Activated CD8-positive, alpha-beta T cell treated with anti-CD3 and anti-CD28 coated beads, Interleukin-2, amount 10 ng/mL, durations not matched to agents 7 days and 5 days (primary cell): ENCODE measurements at regions not wholly inside any gene's neighbourhood (a gene's known extent, or its start where the extent isn't known, plus 50 kb on each side); places are given as distances from the start of the nearest gene placed in this dataset.

Experiments used
- ATAC-seq: fragments of 150-1000 bp; cut with Tn5 transposase; one replicate; pipeline ENCODE4 v1.10.0; 2021; ENCODE audit warnings: moderate library complexity
- CTCF ChIA-PET: fragments of 350-600 bp; sonication (Branson Sonifier 250); formaldehyde crosslinking; loops from one replicate; lab custom pipeline; 2021; ENCODE audit warnings: antibody characterized with exemption; lab: Charles Lee
- POLR2A ChIA-PET: fragments of 350-600 bp; sonication (Branson Sonifier 250); formaldehyde crosslinking; loops from one replicate; lab custom pipeline; 2021; ENCODE audit warnings: antibody characterized with exemption; lab: Charles Lee
- DNase-seq: peaks from one replicate; pipeline ENCODE4 v3.0.0-alpha.2; 2020
- H3K27ac Mint-ChIP-seq: one replicate; pipeline ENCODE4 v1.8.0; 2021; ENCODE audit warnings: mild to moderate bottlenecking, mixed read lengths
- H3K27me3 Mint-ChIP-seq: one replicate; pipeline ENCODE4 v1.8.0; 2021; ENCODE audit warnings: low read depth, mixed read lengths
- H3K36me3 Mint-ChIP-seq: one replicate; pipeline ENCODE4 v1.8.0; 2021; ENCODE audit warnings: low read depth, mixed read lengths
- H3K4me1 Mint-ChIP-seq: one replicate; pipeline ENCODE4 v1.8.0; 2021; ENCODE audit warnings: low read depth, mixed read lengths
- H3K4me3 Mint-ChIP-seq: one replicate; pipeline ENCODE4 v1.8.0; 2021; ENCODE audit warnings: mild to moderate bottlenecking, mixed read lengths
- H3K9me3 Mint-ChIP-seq: one replicate; pipeline ENCODE4 v1.8.0; 2022; ENCODE audit warnings: mixed read lengths; ENCODE audit not compliant: insufficient read depth

DNA sequence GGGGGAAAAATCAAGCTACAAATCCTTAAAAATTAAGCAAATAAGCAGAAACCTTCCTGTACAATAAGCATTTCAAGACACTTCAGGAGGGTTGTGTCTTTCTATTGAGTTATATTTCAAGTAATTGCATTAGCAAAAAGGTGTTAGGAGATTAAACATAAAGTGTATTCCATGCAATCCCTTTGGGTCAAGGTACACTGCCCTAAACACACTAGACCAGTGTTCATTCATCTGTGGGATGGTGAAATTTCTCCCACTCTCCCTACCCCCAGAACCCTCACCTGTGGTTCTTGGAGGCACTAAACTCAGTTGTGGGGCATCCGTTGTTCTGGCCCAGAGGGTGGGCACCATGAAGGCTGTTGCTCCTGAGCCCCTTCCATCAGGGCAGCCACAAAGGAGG lies 205.1 kb upstream of the SGK1 start:
- Mint-ChIP-seq H3K4me1 (peaks cover 35% of the 10 kb centered on the region), H3K36me3 (peaks cover 6% of the 10 kb centered on the region), H3K27ac (no peak overlapping the region), H3K4me3 (no peak overlapping the region), H3K27me3 (no peaks in the 10 kb centered on the region), H3K9me3 (no peaks in the 10 kb centered on the region)
- CTCF ChIA-PET: interaction anchor here (0.9 kb wide), 1 partner anchor 118 kb away, joined by 3 read pairs; no protein-coding TSS in a partner anchor
- DNase-seq: no peak
- no peak for ATAC-seq
- POLR2A ChIA-PET: interaction anchor here (0.6 kb wide), 1 partner anchor 70 kb away, joined by 3 read pairs; no protein-coding TSS in a partner anchor

GRCh38 chr6:134521116-134521501 lies 203.2 kb upstream of the SGK1 start:
- no peak for DNase-seq
- H3K4me3 Mint-ChIP-seq: no peak overlapping the region
- CTCF ChIA-PET: interaction anchor here (1.5 kb wide), 1 partner anchor 349 kb away, joined by 3 read pairs; no protein-coding TSS in a partner anchor
- no peaks in the 10 kb centered on the region for H3K9me3 Mint-ChIP-seq
- H3K36me3 Mint-ChIP-seq: peaks cover 6% of the 10 kb centered on the region
- H3K27ac Mint-ChIP-seq: peak overlapping the region; percentile 32
- no peaks in the 10 kb centered on the region for H3K27me3 Mint-ChIP-seq
- no peak for ATAC-seq
- POLR2A ChIA-PET: interaction anchor here (1.0 kb wide), 1 partner anchor 64 kb away, joined by 3 read pairs; no protein-coding TSS in a partner anchor
- peaks cover 39% of the 10 kb centered on the region for H3K4me1 Mint-ChIP-seq

- DNase-seq (no peak), ATAC-seq (no peak)
- CTCF ChIA-PET: interaction anchor here (0.6 kb wide), 1 partner anchor 884 kb away, joined by 3 read pairs; no protein-coding TSS in a partner anchor
- Mint-ChIP-seq H3K4me1 (peaks cover 39% of the 10 kb centered on the region), H3K27ac (peak overlapping the region; percentile 59), H3K36me3 (peaks cover 6% of the 10 kb centered on the region), H3K4me3 (no peak overlapping the region), H3K27me3 (no peaks in the 10 kb centered on the region), H3K9me3 (no peaks in the 10 kb centered on the region)
- POLR2A ChIA-PET: interaction anchor here (1.0 kb wide), 1 partner anchor 64 kb away, joined by 3 read pairs; no protein-coding TSS in a partner anchor
Measured at GRCh38 chr6:134520181-134521115, 202.5 kb upstream of the SGK1 start.

GRCh38 chr6:134519465-134519864 lies 201.6 kb upstream of the SGK1 start:
- peaks cover 39% of the 10 kb centered on the region for H3K4me1 Mint-ChIP-seq
- H3K36me3 Mint-ChIP-seq: peaks cover 6% of the 10 kb centered on the region
- H3K27ac Mint-ChIP-seq: peak overlapping the region; percentile 93
- no peaks in the 10 kb centered on the region for H3K27me3 Mint-ChIP-seq
- H3K9me3 Mint-ChIP-seq: no peaks in the 10 kb centered on the region
- ChIA-PET POLR2A (no interaction called here), CTCF (interaction anchor here (0.6 kb wide), 1 partner anchor 885 kb away, joined by 3 read pairs; no protein-coding TSS in a partner anchor)
- peak overlapping the region; percentile 50 for H3K4me3 Mint-ChIP-seq
- ATAC-seq: peak; percentile 93
- peak; percentile 70 for DNase-seq

GRCh38 chr6:134517868-134518267 lies 200.0 kb upstream of the SGK1 start:
- Mint-ChIP-seq H3K36me3 (peaks cover 6% of the 10 kb centered on the region), H3K9me3 (no peaks in the 10 kb centered on the region), H3K4me3 (no peak overlapping the region), H3K27ac (peak overlapping the region; percentile 36), H3K4me1 (peaks cover 27% of the 10 kb centered on the region), H3K27me3 (no peaks in the 10 kb centered on the region)
- ATAC-seq: no peak
- ChIA-PET POLR2A (no interaction called here), CTCF (no interaction called here)
- DNase-seq: no peak

GRCh38 chr6:134517145-134517658 lies 199.3 kb upstream of the SGK1 start:
- H3K9me3 Mint-ChIP-seq: no peaks in the 10 kb centered on the region
- H3K27me3 Mint-ChIP-seq: no peaks in the 10 kb centered on the region
- H3K4me1 Mint-ChIP-seq: peaks cover 24% of the 10 kb centered on the region
- ChIA-PET POLR2A (no interaction called here), CTCF (interaction anchor here (1.1 kb wide), 1 partner anchor 16 kb away, joined by 3 read pairs; no protein-coding TSS in a partner anchor)
- no peak for ATAC-seq
- H3K27ac Mint-ChIP-seq: peak overlapping the region; percentile 36
- H3K36me3 Mint-ChIP-seq: peaks cover 6% of the 10 kb centered on the region
- H3K4me3 Mint-ChIP-seq: no peak overlapping the region
- no peak for DNase-seq

GRCh38 chr6:134516582-134516981 lies 198.7 kb upstream of the SGK1 start:
- Mint-ChIP-seq H3K4me1 (peaks cover 24% of the 10 kb centered on the region), H3K36me3 (peaks cover 6% of the 10 kb centered on the region), H3K27ac (no peak overlapping the region), H3K4me3 (no peak overlapping the region), H3K9me3 (no peaks in the 10 kb centered on the region), H3K27me3 (no peaks in the 10 kb centered on the region)
- ATAC-seq: no peak
- CTCF ChIA-PET: interaction anchor here (1.1 kb wide), 1 partner anchor 16 kb away, joined by 3 read pairs; no protein-coding TSS in a partner anchor
- POLR2A ChIA-PET: no interaction called here
- no peak for DNase-seq

- Mint-ChIP-seq H3K4me1 (peaks cover 23% of the 10 kb centered on the region), H3K27ac (no peak overlapping the region), H3K9me3 (no peaks in the 10 kb centered on the region), H3K27me3 (no peaks in the 10 kb centered on the region), H3K4me3 (no peak overlapping the region), H3K36me3 (peaks cover 6% of the 10 kb centered on the region)
- ChIA-PET POLR2A (no interaction called here), CTCF (no interaction called here)
- DNase-seq: no peak
- ATAC-seq: no peak
Measured at GRCh38 chr6:134515986-134516385, 198.1 kb upstream of the SGK1 start.

DNA sequence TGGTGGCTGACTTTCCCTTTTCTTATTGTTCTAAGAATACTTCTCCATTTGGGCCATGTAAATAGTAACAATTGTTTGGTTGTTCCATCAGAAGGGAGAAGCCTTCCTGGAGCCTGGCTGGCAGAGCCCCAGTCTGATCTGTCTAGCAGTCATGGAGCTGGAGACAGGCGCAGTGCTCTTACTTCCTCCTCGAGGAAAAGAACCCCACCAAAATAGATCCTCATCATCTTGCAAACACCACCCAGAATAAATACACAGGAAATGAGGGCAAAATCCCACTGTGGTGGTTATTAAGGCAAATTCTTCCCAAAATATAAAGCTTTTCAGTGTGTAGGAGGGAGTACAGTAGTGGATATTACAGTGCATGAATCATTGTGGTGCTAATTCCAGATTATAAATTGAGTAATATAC lies 195.1 kb upstream of the SGK1 start:
- ChIA-PET POLR2A (no interaction called here), CTCF (interaction anchor here (1.9 kb wide), 1 partner anchor 128 kb away, joined by 6 read pairs; no protein-coding TSS in a partner anchor)
- no peak overlapping the region for H3K27ac Mint-ChIP-seq
- ATAC-seq (no peak), DNase-seq (no peak)
- H3K27me3 Mint-ChIP-seq: no peaks in the 10 kb centered on the region
- H3K4me1 Mint-ChIP-seq: peaks cover 4% of the 10 kb centered on the region
- H3K36me3 Mint-ChIP-seq: no peaks in the 10 kb centered on the region
- no peak overlapping the region for H3K4me3 Mint-ChIP-seq
- H3K9me3 Mint-ChIP-seq: no peaks in the 10 kb centered on the region

GRCh38 chr6:134511984-134512683 lies 194.2 kb upstream of the SGK1 start:
- Mint-ChIP-seq H3K27ac (no peak overlapping the region), H3K27me3 (no peaks in the 10 kb centered on the region), H3K9me3 (no peaks in the 10 kb centered on the region), H3K4me1 (no peaks in the 10 kb centered on the region), H3K4me3 (no peak overlapping the region), H3K36me3 (no peaks in the 10 kb centered on the region)
- DNase-seq (no peak), ATAC-seq (no peak)
- POLR2A ChIA-PET: no interaction called here
- CTCF ChIA-PET: no interaction called here

DNA sequence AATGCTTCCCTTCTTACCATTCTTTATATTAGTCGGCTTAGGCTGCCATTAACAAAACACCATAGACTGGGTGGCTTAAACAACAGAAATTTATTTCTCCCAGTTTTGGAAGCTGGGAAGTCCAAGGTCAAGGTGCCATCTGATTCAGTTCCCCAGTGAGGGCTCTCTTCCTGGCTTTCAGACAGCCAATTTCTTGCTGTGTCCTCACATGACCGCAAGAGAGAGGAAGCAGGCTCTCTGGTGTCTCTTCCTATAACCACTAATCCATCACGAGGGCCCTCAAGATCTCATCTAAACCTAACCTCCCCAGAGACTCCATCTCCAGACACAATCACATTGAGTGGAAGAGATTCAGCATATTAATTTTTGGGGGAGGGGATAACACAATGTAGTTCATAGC lies 193.0 kb upstream of the SGK1 start:
- DNase-seq (no peak), ATAC-seq (no peak)

More for the DNA sequence above, 193.0 kb upstream of the SGK1 start:
- ChIA-PET CTCF (no interaction called here), POLR2A (no interaction called here)
- Mint-ChIP-seq H3K4me1 (no peaks in the 10 kb centered on the region), H3K9me3 (no peaks in the 10 kb centered on the region), H3K27me3 (no peaks in the 10 kb centered on the region), H3K36me3 (no peaks in the 10 kb centered on the region), H3K4me3 (no peak overlapping the region), H3K27ac (no peak overlapping the region)
